Astrocyte (in vitro differentiated cells and primary cell): ENCODE measurements at regions not wholly inside any gene's neighbourhood (a gene's known extent, or its start where the extent isn't known, plus 50 kb on each side); places are given as distances from the start of the nearest gene placed in this dataset.

Experiments used
- DNase-seq: peaks from one replicate; pipeline ENCODE4 v3.0.0-alpha.2; 2010; ENCODE audit warnings: low read depth
- FAIRE-seq: peaks from 2 replicates; lab custom pipeline; 2011; peaks lifted over from hg19 to GRCh38; lab: Jason Lieb, UNC
- H2AFZ ChIP-seq: 2 replicates; pipeline ENCODE4 v1.6.0; 2012; ENCODE audit warnings: low read depth, low read length, inconsistent platforms
- H3K27ac ChIP-seq: 2 replicates; pipeline ENCODE4 v1.5.1; 2011; ENCODE audit warnings: low read depth, low read length, inconsistent platforms
- H3K27me3 ChIP-seq: 2 replicates; pipeline ENCODE4 v1.6.0; 2011; ENCODE audit warnings: low read length, inconsistent platforms; ENCODE audit not compliant: insufficient read depth
- H3K36me3 ChIP-seq: 2 replicates; pipeline ENCODE4 v1.5.1; 2011; ENCODE audit warnings: low read length, inconsistent platforms; ENCODE audit not compliant: insufficient read depth
- H3K4me1 ChIP-seq: 2 replicates; pipeline ENCODE4 v1.5.1; 2011; ENCODE audit warnings: low read length, inconsistent platforms; ENCODE audit not compliant: insufficient read depth
- H3K4me2 ChIP-seq: 2 replicates; pipeline ENCODE4 v1.6.0; 2012; ENCODE audit warnings: low read length, inconsistent platforms
- H3K4me3 ChIP-seq: 2 replicates; pipeline ENCODE4 v1.5.1; 2011; ENCODE audit warnings: low read depth, mild to moderate bottlenecking, low read length, inconsistent platforms; ENCODE audit not compliant: insufficient read depth
- H3K79me2 ChIP-seq: 2 replicates; pipeline ENCODE4 v1.6.0; 2012; ENCODE audit warnings: mild to moderate bottlenecking, low read length, inconsistent platforms; ENCODE audit not compliant: insufficient read depth
- H3K9ac ChIP-seq: 2 replicates; pipeline ENCODE4 v1.6.0; 2012; ENCODE audit warnings: mild to moderate bottlenecking, low read length, inconsistent platforms
- H3K9me3 ChIP-seq: 2 replicates; pipeline ENCODE4 v1.5.1; 2012; ENCODE audit warnings: low read depth, mild to moderate bottlenecking, low read length, inconsistent platforms; ENCODE audit not compliant: insufficient read depth
- H4K20me1 ChIP-seq: 2 replicates; pipeline ENCODE4 v1.6.0; 2012; ENCODE audit warnings: low read length, inconsistent platforms; ENCODE audit not compliant: insufficient read depth
- H3K27ac Mint-ChIP-seq: one replicate; pipeline ENCODE4 v1.8.0; 2021; ENCODE audit warnings: mild to moderate bottlenecking, mixed read lengths; ENCODE audit not compliant: unreplicated experiment
- H3K27me3 Mint-ChIP-seq: one replicate; pipeline ENCODE4 v1.8.0; 2021; ENCODE audit warnings: low read depth, mixed read lengths; ENCODE audit not compliant: unreplicated experiment
- H3K36me3 Mint-ChIP-seq: one replicate; pipeline ENCODE4 v1.8.0; 2021; ENCODE audit warnings: low read depth, mixed read lengths; ENCODE audit not compliant: unreplicated experiment
- H3K4me1 Mint-ChIP-seq: one replicate; pipeline ENCODE4 v1.8.0; 2021; ENCODE audit warnings: low read depth, mixed read lengths; ENCODE audit not compliant: unreplicated experiment
- H3K4me3 Mint-ChIP-seq: one replicate; pipeline ENCODE4 v1.8.0; 2021; ENCODE audit warnings: mild to moderate bottlenecking, moderate library complexity, mixed read lengths; ENCODE audit not compliant: unreplicated experiment
- H3K9me3 Mint-ChIP-seq: one replicate; pipeline ENCODE4 v1.8.0; 2021; ENCODE audit warnings: mild to moderate bottlenecking, mixed read lengths; ENCODE audit not compliant: unreplicated experiment
- CTCF ChIP-seq: IDR thresholded peaks from 2 replicates; pipeline ENCODE4 v1.5.1; 2011; ENCODE audit warnings: low read depth, mild to moderate bottlenecking, inconsistent platforms, low read length, moderate library complexity; ENCODE audit not compliant: insufficient read depth
- EZH2 ChIP-seq: IDR thresholded peaks from 2 replicates; pipeline ENCODE4 v1.6.1; 2012; ENCODE audit warnings: mild to moderate bottlenecking, low read length, inconsistent platforms; ENCODE audit not compliant: insufficient read depth

- H3K4me3 ChIP-seq = no peak overlapping the region
- no peaks in the 10 kb centered on the region for H4K20me1 ChIP-seq
- H3K27ac ChIP-seq = no peak overlapping the region
- H3K9me3 Mint-ChIP-seq = no peaks in the 10 kb centered on the region
- H3K27ac Mint-ChIP-seq = no peak overlapping the region
- H3K36me3 ChIP-seq = no peaks in the 10 kb centered on the region
- no peak overlapping the region for H2AFZ ChIP-seq
- H3K9me3 ChIP-seq = no peaks in the 10 kb centered on the region
- no peak overlapping the region for H3K9ac ChIP-seq
- DNase-seq (no peak), FAIRE-seq (no peak)
- no peak overlapping the region for H3K4me2 ChIP-seq
- no peaks in the 10 kb centered on the region for H3K4me1 Mint-ChIP-seq
- peaks cover 2% of the 10 kb centered on the region for H3K27me3 ChIP-seq
- no peaks in the 10 kb centered on the region for H3K4me1 ChIP-seq
- H3K79me2 ChIP-seq = no peaks in the 10 kb centered on the region
- H3K4me3 Mint-ChIP-seq = no peak overlapping the region
- H3K36me3 Mint-ChIP-seq = no peaks in the 10 kb centered on the region
- TF ChIP-seq EZH2 (no peak), CTCF (no peak)
- H3K27me3 Mint-ChIP-seq = no peaks in the 10 kb centered on the region
These were observed 157.0 kb downstream of the MFSD1 start for GRCh38 chr3:158958873-158959272.

- H3K27ac Mint-ChIP-seq = no peak overlapping the region
- H3K4me1 ChIP-seq = no peaks in the 10 kb centered on the region
These were observed 159.6 kb downstream of the MFSD1 start for GRCh38 chr3:158961471-158961870.

More at GRCh38 chr3:158961471-158961870, 159.6 kb downstream of the MFSD1 start:
- Histone ChIP-seq H2AFZ (no peak overlapping the region), H4K20me1 (no peaks in the 10 kb centered on the region), H3K27ac (no peak overlapping the region), H3K27me3 (peaks cover 2% of the 10 kb centered on the region), H3K9ac (no peak overlapping the region), H3K79me2 (no peaks in the 10 kb centered on the region), H3K4me3 (no peak overlapping the region), H3K9me3 (no peaks in the 10 kb centered on the region), H3K4me2 (no peak overlapping the region), H3K36me3 (no peaks in the 10 kb centered on the region)
- H3K4me3 Mint-ChIP-seq = no peak overlapping the region
- H3K9me3 Mint-ChIP-seq = no peaks in the 10 kb centered on the region
- DNase-seq (no peak), FAIRE-seq (no peak)
- no peaks in the 10 kb centered on the region for H3K36me3 Mint-ChIP-seq
- H3K4me1 Mint-ChIP-seq = no peaks in the 10 kb centered on the region
- no peak for TF ChIP-seq EZH2
- no peak for TF ChIP-seq CTCF
- no peaks in the 10 kb centered on the region for H3K27me3 Mint-ChIP-seq
